HUDEP-2 (cell line): ENCODE measurements at regions not wholly inside any gene's neighbourhood (a gene's known extent, or its start where the extent isn't known, plus 50 kb on each side); places are given as distances from the start of the nearest gene placed in this dataset.
"Not testable (repeated sequence)": the region's sequence is repeated elsewhere in the genome, so short reads cannot be mapped to it uniquely, and the experiment has no call there.

Experiments used
- DNase-seq, 76 experiments: peaks; one replicate each; lab custom pipeline; 2025; ENCODE audit not compliant: unreplicated experiment in 76 of 76; lab: John Stamatoyannopoulos, UW

DNA sequence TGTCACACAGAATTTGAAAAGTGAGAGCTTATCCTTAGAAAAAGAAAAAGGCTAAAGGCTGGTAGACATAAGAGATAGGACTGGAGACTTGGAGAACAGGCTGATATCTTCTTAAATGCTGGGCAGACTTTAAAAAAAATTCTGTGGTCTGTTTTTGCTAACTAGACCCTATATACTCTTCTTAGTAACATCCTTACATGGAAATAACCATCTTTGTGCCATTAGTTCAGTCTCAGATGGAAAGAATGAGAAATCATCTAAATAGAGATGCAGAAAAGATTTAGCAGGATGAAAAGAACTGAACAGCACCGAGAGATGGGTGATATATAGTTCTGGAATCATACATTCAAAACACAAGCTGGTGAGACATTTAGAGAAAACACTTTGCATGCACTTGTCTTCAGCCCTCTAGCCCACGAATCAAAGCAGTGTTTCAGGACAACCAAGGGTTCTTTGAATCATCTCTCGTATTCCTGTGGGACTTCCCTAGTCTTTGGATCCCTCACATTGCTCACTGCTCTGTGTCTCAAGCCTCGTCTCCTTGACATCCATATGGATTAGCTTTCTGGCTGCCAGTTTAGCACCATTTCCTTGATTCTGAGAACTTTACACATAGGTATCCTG lies 93.0 kb upstream of the LYSMD4 start:
- DNase-seq, result no peak

GRCh38 chr15:99823346-99823745 lies 90.1 kb upstream of the LYSMD4 start:
- DNase-seq, result no peak

- DNase-seq, result no peak
These were observed 86.9 kb upstream of the LYSMD4 start for GRCh38 chr15:99819981-99820718.

DNA sequence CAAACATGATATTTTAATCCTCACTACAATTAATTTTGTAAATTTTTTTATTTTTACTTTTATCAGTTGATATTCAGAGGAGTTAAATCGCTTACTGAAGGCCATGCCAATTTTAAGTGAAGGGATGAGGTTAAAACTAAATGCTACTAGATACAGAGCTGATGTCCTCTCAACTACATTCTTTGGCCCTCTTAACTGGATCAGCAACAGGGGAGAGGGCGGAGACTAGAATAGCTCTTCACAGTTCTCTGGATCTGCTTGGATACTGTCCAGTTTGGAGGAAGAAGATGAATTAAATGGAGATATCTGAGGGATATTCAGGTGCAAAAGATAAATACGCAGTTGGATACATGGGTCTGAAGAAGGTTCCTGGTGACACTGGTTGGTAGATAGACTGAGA lies 85.6 kb upstream of the LYSMD4 start:
- no peak for DNase-seq

DNA sequence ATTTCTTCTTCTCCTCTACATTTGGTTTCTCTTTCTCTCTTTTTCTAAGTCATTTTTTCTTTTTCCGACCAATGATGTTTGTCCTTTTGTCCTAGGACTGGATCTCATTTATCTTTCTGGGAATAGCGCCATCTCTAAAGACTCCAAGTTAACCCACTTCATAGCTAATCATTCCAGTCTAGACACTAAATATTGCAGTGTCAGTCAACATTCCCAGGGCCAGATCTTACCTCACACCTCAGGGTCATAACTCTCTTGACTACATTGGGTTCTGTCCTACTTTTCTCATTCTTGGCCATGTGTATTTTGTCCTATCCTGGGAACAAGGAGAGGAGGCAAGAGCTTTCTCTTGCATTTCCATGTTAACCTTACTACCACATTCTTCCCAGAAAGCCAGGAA lies 83.6 kb upstream of the LYSMD4 start:
- not testable (repeated sequence) for DNase-seq

- DNase-seq, result not testable (repeated sequence)
These were observed 77.4 kb upstream of the LYSMD4 start for GRCh38 chr15:99810663-99811062.

GRCh38 chr15:99799854-99800250 lies 66.6 kb upstream of the LYSMD4 start:
- not testable (repeated sequence) for DNase-seq

DNA sequence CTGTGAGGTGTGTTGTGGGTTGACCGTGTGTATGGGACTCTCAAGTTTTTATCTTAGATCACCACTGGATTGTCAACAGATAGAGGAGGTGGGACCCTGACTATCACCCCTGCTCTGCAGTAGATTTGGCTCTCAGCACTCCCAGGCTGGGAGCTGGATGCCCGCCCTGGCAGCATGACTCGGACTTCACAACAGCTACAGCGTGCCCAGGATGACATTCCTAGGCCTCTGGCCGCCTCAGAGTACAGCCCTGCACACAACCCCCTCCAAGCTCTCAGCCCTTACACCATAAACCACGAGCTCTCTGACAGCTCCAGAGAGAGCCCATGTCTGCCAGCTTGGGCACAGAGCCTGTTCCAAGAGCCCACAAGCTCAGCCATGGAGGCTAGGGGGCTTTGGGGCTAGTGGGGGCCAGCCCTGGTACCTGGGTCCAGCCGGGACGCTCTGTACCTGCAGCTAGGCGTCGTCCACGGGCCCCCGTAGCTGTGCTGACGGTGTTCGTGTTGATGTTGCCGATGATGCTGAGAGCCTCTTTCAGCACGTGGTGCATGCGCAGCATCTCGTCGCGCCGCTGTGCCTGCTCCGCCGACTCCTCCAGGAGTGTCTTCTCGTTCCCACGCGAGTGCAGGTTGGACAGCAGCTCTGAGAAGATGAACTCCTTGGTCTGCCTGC lies 66.1 kb upstream of the LYSMD4 start:
- DNase-seq, result not testable (repeated sequence)

GRCh38 chr15:99796940-99797870 lies 64.0 kb upstream of the LYSMD4 start:
- DNase-seq, result not testable (repeated sequence)

- DNase-seq, result peak in 8 of 76 experiments; percentile 9 to 59 (median 46)
These were observed 58.9 kb upstream of the LYSMD4 start for GRCh38 chr15:99791881-99792807.

DNA sequence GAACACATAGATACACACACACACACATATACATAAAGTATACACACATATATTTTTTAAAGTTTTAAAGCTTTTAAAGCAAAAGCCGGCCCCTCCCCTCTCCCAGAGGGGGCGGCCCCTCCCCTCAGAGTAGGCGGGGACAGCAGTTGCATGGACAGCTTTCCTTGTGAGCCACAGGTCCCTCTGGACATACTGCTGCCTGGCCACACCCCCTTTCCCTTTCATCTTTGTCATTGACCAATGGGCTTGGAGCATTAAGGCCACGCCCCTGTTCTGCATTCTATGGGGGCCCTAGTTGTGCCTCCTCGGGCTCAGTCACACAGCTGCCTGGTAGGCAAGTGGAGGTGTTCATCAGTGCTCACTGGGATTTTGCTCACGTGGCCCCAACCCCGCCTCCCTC lies 57.5 kb upstream of the LYSMD4 start:
- not testable (repeated sequence) for DNase-seq

- DNase-seq, result no peak
These were observed 54.9 kb upstream of the LYSMD4 start for GRCh38 chr15:99788156-99788555.

DNA sequence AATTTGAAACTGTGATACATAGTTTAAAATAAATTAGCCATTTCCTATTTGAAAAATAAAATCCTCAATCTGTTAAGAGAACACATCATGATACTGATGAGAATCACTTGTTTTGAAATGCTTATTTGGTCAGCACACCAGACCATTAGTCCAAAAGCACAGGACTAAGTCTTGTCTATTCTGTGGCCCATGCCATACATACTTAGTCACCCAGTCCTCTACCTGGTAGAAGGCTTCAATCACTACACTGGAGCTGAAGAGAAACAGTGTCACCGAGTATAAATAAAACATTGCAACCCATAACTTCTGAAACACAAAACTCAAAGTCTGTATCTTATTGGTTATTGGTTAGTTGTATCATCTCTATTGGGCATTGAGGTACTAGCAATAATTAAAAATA lies 51.6 kb upstream of the LYSMD4 start:
- DNase-seq, result not testable (repeated sequence)

- DNase-seq, result not testable (repeated sequence)
These were observed 50.8 kb upstream of the LYSMD4 start for GRCh38 chr15:99783918-99784619.
